Psoas muscle (tissue), 7 donors: ENCODE measurements at regions not wholly inside any gene's neighbourhood (a gene's known extent, or its start where the extent isn't known, plus 50 kb on each side); places are given as distances from the start of the nearest gene placed in this dataset.

Experiments used
- ATAC-seq, 4 donors: fragments of 200-7000 bp; cut with Tn5 transposase; one replicate each; pipeline ENCODE4 v1.9.1; 2020; ENCODE audit warnings: moderate library complexity in 3 of 4, mild to moderate bottlenecking in 2 of 4
- DNase-seq, 2 donors: peaks; one replicate each; pipeline ENCODE4 v3.0.0-alpha.2; 2020
- H3K27ac ChIP-seq: fragments of 200-600 bp; one replicate; pipeline ENCODE4 v1.8.0; 2022
- H3K27me3 ChIP-seq, 3 donors: fragments of 200-600 bp in 1 of 3; one replicate each; pipeline versions ENCODE4 v1.6.1 to v1.8.0; 2013 to 2022; ENCODE audit warnings: low read length in 2 of 3, mild to moderate bottlenecking in 2 of 3, moderate library complexity in 1 of 3; ENCODE audit not compliant: insufficient read depth in 3 of 3
- H3K36me3 ChIP-seq, 2 donors: fragments of 200-600 bp in 1 of 2; one replicate each; pipeline versions ENCODE4 v1.6.1 to v1.8.0; 2013 to 2022; ENCODE audit warnings: low read depth in 1 of 2, mild to moderate bottlenecking in 1 of 2, moderate library complexity in 1 of 2; ENCODE audit not compliant: insufficient read depth in 1 of 2
- H3K4me1 ChIP-seq: fragments of 200-600 bp; one replicate; pipeline ENCODE4 v1.8.0; 2022
- H3K4me3 ChIP-seq: fragments of 200-600 bp; one replicate; pipeline ENCODE4 v1.8.0; 2022; ENCODE audit warnings: mild to moderate bottlenecking
- H3K9me3 ChIP-seq: fragments of 200-600 bp; one replicate; pipeline ENCODE4 v1.8.0; 2022
- CTCF ChIP-seq: fragments of 200-600 bp; IDR thresholded peaks from one replicate; pipeline ENCODE4 v1.8.0; 2022; ENCODE audit warnings: antibody characterized with exemption
- WGBS, 3 donors: extraction: QIAGEN DNeasy Blood & Tissue Kit; methylation state at CpG; one replicate each; pipeline versions ENCODE4 v1.1.6 to v1.1.7; 2013; 5-methylcytosine and 5-hydroxymethylcytosine counted together
- intact Hi-C, 2 donors: fragments of 100-400 bp; cut with DNase I; formaldehyde crosslinking; loops; one replicate each; pipeline versions ENCODE4 v1.11.0 to v1.14.2; 2022
- donor health status: healthy with polysubstance abuse.
- donor health status: DM: no; HTN: no; CAD: no; lungs with moderate emphysema.
- donor health status: Bipolar disorder and iron deficiency.
- donor health status: healthy.
- donor health status: DM: yes; HTN: yes; CAD: no.
- donor health status: DM: no; HTN: no; CAD: no.
- donor health status: DM: yes; HTN: yes; CAD: no.

- H3K9me3 ChIP-seq = no peaks in the 10 kb centered on the region
- 81 to 83% (median 83%) methylated on average over 3 of the region's 3 CpGs for WGBS, 3 donors
- no peak for TF ChIP-seq CTCF
- intact Hi-C loops = no loop called here
- no peak for DNase-seq
- no peak for ATAC-seq
- no peak overlapping the region for H3K4me3 ChIP-seq
- H3K27ac ChIP-seq = no peak overlapping the region
- peaks cover 0 to 2% (median 0%) of the 10 kb centered on the region in 3 donors for H3K27me3 ChIP-seq
- H3K36me3 ChIP-seq = no peaks in the 10 kb centered on the region
- H3K4me1 ChIP-seq = no peaks in the 10 kb centered on the region
Observed at GRCh38 chr5:165665735-165666400, 2160.4 kb downstream of the MAT2B start.

GRCh38 chr5:165673499-165673898 is 2168.1 kb downstream of the MAT2B start:
- DNase-seq (no peak), ATAC-seq (no peak)
- no peak overlapping the region for H3K4me3 ChIP-seq
- no peaks in the 10 kb centered on the region for H3K27me3 ChIP-seq
- intact Hi-C loops = no loop called here
- H3K9me3 ChIP-seq = no peaks in the 10 kb centered on the region
- TF ChIP-seq CTCF = no peak
- no peak overlapping the region for H3K27ac ChIP-seq
- no peaks in the 10 kb centered on the region for H3K36me3 ChIP-seq
- no peaks in the 10 kb centered on the region for H3K4me1 ChIP-seq

GRCh38 chr5:165695796-165696195 is 2190.4 kb downstream of the MAT2B start:
- Histone ChIP-seq H3K27ac (no peak overlapping the region), H3K27me3 (no peaks in the 10 kb centered on the region), H3K9me3 (no peaks in the 10 kb centered on the region), H3K4me1 (no peaks in the 10 kb centered on the region), H3K4me3 (no peak overlapping the region), H3K36me3 (no peaks in the 10 kb centered on the region)
- intact Hi-C loops = no loop called here
- no peak for TF ChIP-seq CTCF
- ATAC-seq = no peak
- DNase-seq = no peak
- WGBS, 3 donors = 83 to 90% (median 85%) methylated on average over 1 of the region's 1 CpG

GRCh38 chr5:165705960-165706359 is 2200.5 kb downstream of the MAT2B start:
- TF ChIP-seq CTCF = no peak
- no peaks in the 10 kb centered on the region for H3K36me3 ChIP-seq
- intact Hi-C loops = no loop called here
- DNase-seq (no peak), ATAC-seq (no peak)
- H3K27ac ChIP-seq = no peak overlapping the region
- H3K4me1 ChIP-seq = no peaks in the 10 kb centered on the region
- WGBS, 3 donors = 86 to 100% (median 94%) methylated on average over 1 of the region's 1 CpG
- H3K9me3 ChIP-seq = no peaks in the 10 kb centered on the region
- no peaks in the 10 kb centered on the region for H3K27me3 ChIP-seq
- H3K4me3 ChIP-seq = no peak overlapping the region

- intact Hi-C loops = no loop called here
- ATAC-seq (no peak), DNase-seq (no peak)
- 69 to 73% (median 73%) methylated on average over 3 of the region's 3 CpGs for WGBS, 3 donors
- Histone ChIP-seq H3K36me3 (no peaks in the 10 kb centered on the region), H3K9me3 (no peaks in the 10 kb centered on the region), H3K27ac (no peak overlapping the region), H3K27me3 (no peaks in the 10 kb centered on the region), H3K4me3 (no peak overlapping the region), H3K4me1 (no peaks in the 10 kb centered on the region)
- TF ChIP-seq CTCF = no peak
Observed at GRCh38 chr5:165712011-165712410, 2206.6 kb downstream of the MAT2B start.
